A549 (cell line): ENCODE measurements at regions not wholly inside any gene's neighbourhood (a gene's known extent, or its start where the extent isn't known, plus 50 kb on each side); places are given as distances from the start of the nearest gene placed in this dataset.

Experiments used
- FOSB ChIP-seq: fragments of 250-450 bp; sonication (Bioruptor Pico); IDR thresholded peaks from 2 replicates; pipeline ENCODE4 v1.5.0; 2020; ENCODE audit warnings: mild to moderate bottlenecking, moderate library complexity
- MAZ ChIP-seq: fragments of 150-350 bp; IDR thresholded peaks from 2 replicates; pipeline ENCODE4 v1.6.1; 2014; ENCODE audit warnings: antibody characterized with exemption, low read depth, low read length, borderline replicate concordance
- POLR2A ChIP-seq: IDR thresholded peaks from 2 replicates; pipeline ENCODE4 v1.6.1; 2012; ENCODE audit warnings: mild to moderate bottlenecking, low read length
- RAD21 ChIP-seq, 2 experiments: fragments of >200 bp in 1 of 2; sonication (Bioruptor Twin) in 1 of 2; formaldehyde crosslinking in 1 of 2; IDR thresholded peaks in 1 of 2; conservative IDR thresholded peaks in 1 of 2; 2 replicates in 1 of 2; 3 replicates in 1 of 2; pipeline ENCODE4 v1.6.1; 2012 to 2018; ENCODE audit warnings: inconsistent platforms in 1 of 2
- RFX5 ChIP-seq: fragments of 450-650 bp; IDR thresholded peaks from 2 replicates; pipeline ENCODE4 v1.7.1; 2014; ENCODE audit warnings: antibody characterized with exemption, mild to moderate bottlenecking, moderate library complexity
- TFCP2L1 ChIP-seq: fragments of 250-450 bp; sonication (Bioruptor Pico); IDR thresholded peaks from 2 replicates; pipeline ENCODE4 v1.5.0; 2021; ENCODE audit warnings: mild to moderate bottlenecking
- TF ChIP-seq, protein P1 (sequence below): fragments of >200 bp; sonication (Bioruptor Twin); formaldehyde crosslinking; IDR thresholded peaks from 3 replicates; pipeline ENCODE4 v1.5.1; 2016

DNA sequence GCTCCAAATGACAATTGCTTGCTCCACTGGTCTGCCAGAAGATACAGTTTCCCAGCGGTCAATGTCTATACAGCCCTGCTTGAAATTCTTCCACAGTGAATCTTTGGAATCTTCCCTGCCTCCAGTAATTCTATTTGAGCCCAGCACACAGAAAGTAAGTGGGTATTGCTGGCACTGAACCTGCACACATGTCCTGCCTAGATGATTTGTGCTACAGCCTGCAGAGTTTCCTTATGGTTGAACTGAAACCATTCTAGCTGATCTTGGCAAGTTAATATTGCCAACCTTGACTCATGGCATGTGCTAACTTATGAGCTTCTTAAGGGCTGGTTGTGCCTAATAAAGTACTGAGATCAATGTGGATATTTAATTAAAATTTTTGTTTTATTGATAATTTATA is 553.8 kb upstream of the GNPDA2 start:
- TF ChIP-seq RFX5: no peak
- TF ChIP-seq RAD21 (conservative IDR thresholded peaks at IDR 0.05 in 1 of 2, IDR thresholded peaks at IDR 0.05 in 1 of 2): no peak
- no peak for TF ChIP-seq MAZ
- TF ChIP-seq FOSB (CRISPR knock-in tag): no peak
- TF ChIP-seq, protein P1, sequence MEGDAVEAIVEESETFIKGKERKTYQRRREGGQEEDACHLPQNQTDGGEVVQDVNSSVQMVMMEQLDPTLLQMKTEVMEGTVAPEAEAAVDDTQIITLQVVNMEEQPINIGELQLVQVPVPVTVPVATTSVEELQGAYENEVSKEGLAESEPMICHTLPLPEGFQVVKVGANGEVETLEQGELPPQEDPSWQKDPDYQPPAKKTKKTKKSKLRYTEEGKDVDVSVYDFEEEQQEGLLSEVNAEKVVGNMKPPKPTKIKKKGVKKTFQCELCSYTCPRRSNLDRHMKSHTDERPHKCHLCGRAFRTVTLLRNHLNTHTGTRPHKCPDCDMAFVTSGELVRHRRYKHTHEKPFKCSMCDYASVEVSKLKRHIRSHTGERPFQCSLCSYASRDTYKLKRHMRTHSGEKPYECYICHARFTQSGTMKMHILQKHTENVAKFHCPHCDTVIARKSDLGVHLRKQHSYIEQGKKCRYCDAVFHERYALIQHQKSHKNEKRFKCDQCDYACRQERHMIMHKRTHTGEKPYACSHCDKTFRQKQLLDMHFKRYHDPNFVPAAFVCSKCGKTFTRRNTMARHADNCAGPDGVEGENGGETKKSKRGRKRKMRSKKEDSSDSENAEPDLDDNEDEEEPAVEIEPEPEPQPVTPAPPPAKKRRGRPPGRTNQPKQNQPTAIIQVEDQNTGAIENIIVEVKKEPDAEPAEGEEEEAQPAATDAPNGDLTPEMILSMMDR: no peak
- TF ChIP-seq POLR2A: no peak
- no peak for TF ChIP-seq TFCP2L1 (CRISPR knock-in tag)
